WI38 (cell line): ENCODE measurements at regions not wholly inside any gene's neighbourhood (a gene's known extent, or its start where the extent isn't known, plus 50 kb on each side); places are given as distances from the start of the nearest gene placed in this dataset.

Experiments
- H3K4me3 ChIP-seq: 2 replicates; pipeline ENCODE4 v1.5.1; 2011; ENCODE audit warnings: low read depth, mild to moderate bottlenecking, control low read depth, low read length
- CTCF ChIP-seq: IDR thresholded peaks from 2 replicates; pipeline ENCODE4 v1.5.1; 2012; ENCODE audit warnings: low read depth, mild to moderate bottlenecking, control low read depth, low read length

- TF ChIP-seq CTCF = no peak
Observed at GRCh38 chr18:10262566-10262965, 191.9 kb upstream of the APCDD1 start.

GRCh38 chr18:10264260-10264659, 190.2 kb upstream of the APCDD1 start:
- no peak overlapping the region for H3K4me3 ChIP-seq
- no peak for TF ChIP-seq CTCF

More at GRCh38 chr18:10262566-10262965, 191.9 kb upstream of the APCDD1 start:
- no peak overlapping the region for H3K4me3 ChIP-seq

- H3K4me3 ChIP-seq = no peak overlapping the region
- TF ChIP-seq CTCF = no peak
Observed at GRCh38 chr18:10265560-10266333, 188.7 kb upstream of the APCDD1 start.

GRCh38 chr18:10266334-10266590, 188.2 kb upstream of the APCDD1 start:
- TF ChIP-seq CTCF = no peak
- no peak overlapping the region for H3K4me3 ChIP-seq

- no peak overlapping the region for H3K4me3 ChIP-seq
- TF ChIP-seq CTCF = no peak
Observed at GRCh38 chr18:10269261-10269660, 185.2 kb upstream of the APCDD1 start.

- TF ChIP-seq CTCF = no peak
- H3K4me3 ChIP-seq = no peak overlapping the region
Observed at GRCh38 chr18:10270151-10270571, 184.3 kb upstream of the APCDD1 start.

GRCh38 chr18:10271481-10271880, 183.0 kb upstream of the APCDD1 start:
- no peak for TF ChIP-seq CTCF
- no peak overlapping the region for H3K4me3 ChIP-seq
